ENCODE measurements at regions not wholly inside any gene's neighbourhood (a gene's known extent, or its start where the extent isn't known, plus 50 kb on each side); places are given as distances from the start of the nearest gene placed in this dataset.

GRCh38 chr12:74890237-74890599 lies 319.4 kb downstream of the KCNC2 start:
- no peak for TF ChIP-seq CTCF (IDR thresholded peaks at IDR 0.05)
- TF ChIP-seq POLR2A (IDR thresholded peaks at IDR 0.05), result no peak
